ENCODE measurements at regions not wholly inside any gene's neighbourhood (a gene's known extent, or its start where the extent isn't known, plus 50 kb on each side); places are given as distances from the start of the nearest gene placed in this dataset.
"Not testable (repeated sequence)": the region's sequence is repeated elsewhere in the genome, so short reads cannot be mapped to it uniquely, and the experiment has no call there.

GRCh38 chr1:112070677-112071076 is 81.2 kb upstream of the KCND3 start:
- no peak overlapping the region for H3K4me3 Mint-ChIP-seq
- H3K27me3 Mint-ChIP-seq, result peaks cover 10% of the 10 kb centered on the region
- no peaks in the 10 kb centered on the region for H3K4me1 Mint-ChIP-seq
- DNase-seq (no peak), ATAC-seq (no peak)
- no peak overlapping the region for H3K27ac Mint-ChIP-seq
- no peaks in the 10 kb centered on the region for H3K36me3 Mint-ChIP-seq (ENCODE audit: low read depth)
- no peaks in the 10 kb centered on the region for H3K9me3 Mint-ChIP-seq

GRCh38 chr1:112074711-112075110 is 85.2 kb upstream of the KCND3 start:
- H3K27ac Mint-ChIP-seq, result no peak overlapping the region
- ATAC-seq, result no peak
- H3K4me1 Mint-ChIP-seq, result no peaks in the 10 kb centered on the region
- DNase-seq, result no peak
- no peaks in the 10 kb centered on the region for H3K36me3 Mint-ChIP-seq (ENCODE audit: low read depth)
- peaks cover 8% of the 10 kb centered on the region for H3K27me3 Mint-ChIP-seq
- no peaks in the 10 kb centered on the region for H3K9me3 Mint-ChIP-seq
- H3K4me3 Mint-ChIP-seq, result no peak overlapping the region

- Mint-ChIP-seq H3K4me1 (no peaks in the 10 kb centered on the region), H3K36me3 (ENCODE audit: low read depth) (no peaks in the 10 kb centered on the region), H3K27me3 (peaks cover 5% of the 10 kb centered on the region), H3K4me3 (no peak overlapping the region), H3K9me3 (no peaks in the 10 kb centered on the region), H3K27ac (no peak overlapping the region)
- no peak for ATAC-seq
- no peak for DNase-seq
These were observed 86.1 kb upstream of the KCND3 start for GRCh38 chr1:112075566-112075965.

DNA sequence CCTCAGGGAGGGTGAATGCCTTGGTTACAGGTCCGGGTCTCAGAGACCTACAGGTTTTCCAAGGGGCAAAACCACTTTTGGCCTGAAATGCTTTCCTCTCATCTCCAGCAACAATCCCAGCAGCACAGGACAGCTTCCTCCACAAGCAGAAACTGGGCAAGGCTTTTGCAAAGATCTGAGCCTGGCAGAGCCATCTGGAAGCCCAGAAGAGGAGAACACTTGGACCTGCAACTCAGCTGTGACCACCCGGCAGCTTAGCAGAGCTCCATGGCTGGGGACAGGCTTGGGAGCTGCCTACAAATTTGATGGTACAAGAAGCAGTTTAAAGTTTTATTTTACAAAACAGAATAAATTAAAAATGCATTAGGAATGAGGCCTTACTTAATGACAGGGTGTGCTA is 90.0 kb upstream of the KCND3 start:
- no peaks in the 10 kb centered on the region for H3K9me3 Mint-ChIP-seq
- no peaks in the 10 kb centered on the region for H3K27me3 Mint-ChIP-seq
- no peak for ATAC-seq
- no peaks in the 10 kb centered on the region for H3K4me1 Mint-ChIP-seq
- no peaks in the 10 kb centered on the region for H3K36me3 Mint-ChIP-seq (ENCODE audit: low read depth)
- DNase-seq, result no peak
- no peak overlapping the region for H3K4me3 Mint-ChIP-seq
- H3K27ac Mint-ChIP-seq, result no peak overlapping the region

DNA sequence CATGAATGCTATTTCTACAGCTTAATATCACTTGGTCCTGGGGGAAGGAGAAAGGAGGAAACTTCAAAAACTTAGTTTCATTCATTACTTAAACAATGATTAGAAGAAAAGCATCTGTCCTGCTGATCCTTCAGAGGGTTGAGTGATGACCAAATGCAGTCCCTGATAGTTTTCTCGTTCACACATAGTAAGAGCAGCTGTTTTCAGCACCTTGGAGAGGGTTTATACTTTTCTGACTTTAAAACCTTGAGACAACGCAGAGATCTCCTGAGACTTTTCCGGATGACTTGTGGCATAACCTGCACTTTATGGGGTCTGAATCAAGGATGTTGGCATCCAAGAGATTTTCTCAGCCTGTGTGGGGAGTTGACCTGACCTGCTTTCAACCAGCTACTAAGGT is 94.0 kb upstream of the KCND3 start:
- ATAC-seq (no peak), DNase-seq (no peak)
- Mint-ChIP-seq H3K27ac (no peak overlapping the region), H3K36me3 (ENCODE audit: low read depth) (no peaks in the 10 kb centered on the region), H3K9me3 (no peaks in the 10 kb centered on the region), H3K4me3 (no peak overlapping the region), H3K4me1 (no peaks in the 10 kb centered on the region), H3K27me3 (peaks cover under 1% of the 10 kb centered on the region)

DNA sequence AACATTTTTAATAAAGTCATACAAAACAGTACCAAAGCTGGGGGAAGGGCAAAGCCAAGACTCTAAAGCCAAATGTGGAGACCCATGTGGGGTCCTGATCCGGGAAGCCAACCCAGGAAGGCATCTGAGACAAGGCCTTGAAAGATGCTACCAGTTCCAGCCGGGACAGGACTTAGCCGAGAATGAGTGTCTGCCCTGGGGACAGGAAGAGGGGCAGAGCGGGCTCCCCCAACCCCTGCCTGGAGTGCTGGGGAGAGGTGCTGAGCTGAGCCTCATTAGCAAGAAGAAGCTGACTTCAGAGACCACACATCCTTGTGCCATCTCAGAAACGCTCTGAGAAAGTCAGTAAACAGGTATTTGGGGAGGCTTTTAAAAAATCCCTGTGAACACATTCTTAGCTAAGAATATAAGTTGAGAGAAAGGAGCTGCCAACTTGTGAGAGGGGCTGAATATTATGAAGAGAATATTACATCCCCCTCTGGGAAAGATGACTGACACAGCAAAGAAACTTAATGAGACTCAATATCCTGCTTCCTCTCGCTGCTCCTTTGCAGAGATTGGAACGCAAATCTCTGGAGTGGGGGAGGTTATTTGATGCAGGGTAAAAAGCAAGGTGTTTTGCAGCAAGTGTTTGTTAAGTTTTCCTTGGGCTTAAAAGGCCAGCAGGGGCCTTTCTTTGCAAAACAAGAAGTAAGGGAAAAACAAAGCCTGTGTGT is 103.3 kb upstream of the KCND3 start:
- Mint-ChIP-seq H3K27ac (no peak overlapping the region), H3K4me1 (no peaks in the 10 kb centered on the region), H3K9me3 (no peaks in the 10 kb centered on the region), H3K27me3 (peaks cover 33% of the 10 kb centered on the region), H3K36me3 (ENCODE audit: low read depth) (no peaks in the 10 kb centered on the region), H3K4me3 (no peak overlapping the region)
- no peak for ATAC-seq
- no peak for DNase-seq

- H3K27ac Mint-ChIP-seq, result no peak overlapping the region
- DNase-seq (no peak), ATAC-seq (no peak)
- H3K9me3 Mint-ChIP-seq, result no peaks in the 10 kb centered on the region
- no peaks in the 10 kb centered on the region for H3K36me3 Mint-ChIP-seq (ENCODE audit: low read depth)
- H3K4me1 Mint-ChIP-seq, result no peaks in the 10 kb centered on the region
- peaks cover 33% of the 10 kb centered on the region for H3K27me3 Mint-ChIP-seq
- no peak overlapping the region for H3K4me3 Mint-ChIP-seq
These were observed 103.9 kb upstream of the KCND3 start for GRCh38 chr1:112093372-112093694.

- Mint-ChIP-seq H3K27ac (no peak overlapping the region), H3K36me3 (ENCODE audit: low read depth) (no peaks in the 10 kb centered on the region), H3K4me1 (no peaks in the 10 kb centered on the region), H3K9me3 (no peaks in the 10 kb centered on the region), H3K27me3 (peaks cover 5% of the 10 kb centered on the region), H3K4me3 (no peak overlapping the region)
- DNase-seq, result no peak
- ATAC-seq, result no peak
These were observed 110.5 kb upstream of the KCND3 start for GRCh38 chr1:112099979-112100378.

DNA sequence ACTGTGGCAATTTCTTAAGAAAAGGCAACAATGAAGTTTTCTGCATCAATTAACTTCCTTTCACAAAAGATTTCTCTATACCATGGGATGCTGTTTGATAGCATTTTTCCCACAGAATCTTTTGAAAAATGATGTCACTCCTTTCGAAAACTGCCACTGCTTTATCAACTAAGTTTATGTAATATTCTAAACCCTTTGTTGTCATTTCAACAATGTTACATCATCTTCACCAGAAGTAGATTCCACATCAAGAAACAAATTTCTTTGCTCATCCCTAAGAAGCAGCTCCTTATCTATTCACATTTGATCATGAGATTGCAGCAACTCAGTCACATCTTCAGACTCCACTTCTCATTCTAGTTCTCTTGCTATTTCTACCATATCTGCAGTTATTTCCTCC is 116.1 kb upstream of the KCND3 start:
- no peaks in the 10 kb centered on the region for H3K4me1 Mint-ChIP-seq
- H3K27me3 Mint-ChIP-seq, result peaks cover 5% of the 10 kb centered on the region
- no peak overlapping the region for H3K27ac Mint-ChIP-seq
- H3K9me3 Mint-ChIP-seq, result peaks cover 4% of the 10 kb centered on the region
- H3K36me3 Mint-ChIP-seq (ENCODE audit: low read depth), result no peaks in the 10 kb centered on the region
- no peak for DNase-seq
- no peak overlapping the region for H3K4me3 Mint-ChIP-seq
- ATAC-seq, result no peak

- H3K9me3 Mint-ChIP-seq, result peaks cover 4% of the 10 kb centered on the region
- no peak overlapping the region for H3K4me3 Mint-ChIP-seq
- no peak for ATAC-seq
- no peak for DNase-seq
- H3K4me1 Mint-ChIP-seq, result peaks cover 6% of the 10 kb centered on the region
- no peak overlapping the region for H3K27ac Mint-ChIP-seq
- H3K36me3 Mint-ChIP-seq (ENCODE audit: low read depth), result no peaks in the 10 kb centered on the region
- peaks cover 11% of the 10 kb centered on the region for H3K27me3 Mint-ChIP-seq
These were observed 120.6 kb upstream of the KCND3 start for GRCh38 chr1:112110031-112110430.

- peaks cover 6% of the 10 kb centered on the region for H3K4me1 Mint-ChIP-seq
- ATAC-seq, result no peak
- H3K4me3 Mint-ChIP-seq, result no peak overlapping the region
- H3K27ac Mint-ChIP-seq, result no peak overlapping the region
- no peak for DNase-seq
- H3K9me3 Mint-ChIP-seq, result peaks cover 3% of the 10 kb centered on the region
- H3K27me3 Mint-ChIP-seq, result peaks cover 10% of the 10 kb centered on the region
- no peaks in the 10 kb centered on the region for H3K36me3 Mint-ChIP-seq (ENCODE audit: low read depth)
These were observed 122.3 kb upstream of the KCND3 start for GRCh38 chr1:112111734-112112133.

DNA sequence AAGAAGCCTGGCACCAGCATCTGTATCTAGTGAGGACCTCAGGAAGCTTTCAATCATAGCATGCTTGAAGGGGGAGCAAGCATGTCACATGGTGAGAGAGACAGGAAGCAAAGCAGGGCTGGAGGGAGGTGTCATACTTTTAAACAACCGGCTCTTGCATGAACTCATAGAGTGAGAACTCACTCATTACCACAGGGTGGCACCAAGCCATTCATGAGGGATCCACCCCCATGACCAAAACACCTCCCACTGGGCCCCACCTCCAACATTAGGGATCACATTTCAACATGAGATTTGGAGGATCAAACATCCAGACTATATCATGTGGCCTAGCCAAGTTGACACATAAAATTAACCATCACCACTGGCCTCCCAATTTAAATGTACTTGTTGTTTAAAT is 125.1 kb upstream of the KCND3 start:
- DNase-seq (no peak), ATAC-seq (no peak)
- Mint-ChIP-seq H3K36me3 (ENCODE audit: low read depth) (no peaks in the 10 kb centered on the region), H3K4me1 (peaks cover 6% of the 10 kb centered on the region), H3K27ac (no peak overlapping the region), H3K27me3 (peaks cover 16% of the 10 kb centered on the region), H3K9me3 (no peaks in the 10 kb centered on the region), H3K4me3 (no peak overlapping the region)

- H3K27me3 Mint-ChIP-seq, result no peaks in the 10 kb centered on the region
- no peak for DNase-seq
These were observed 137.1 kb upstream of the KCND3 start for GRCh38 chr1:112126598-112126997.

GRCh38 chr1:112127606-112128005 is 138.1 kb upstream of the KCND3 start:
- not testable (repeated sequence) for H3K9me3 Mint-ChIP-seq; H3K27ac Mint-ChIP-seq; H3K36me3 Mint-ChIP-seq (ENCODE audit: low read depth); DNase-seq; H3K4me1 Mint-ChIP-seq; H3K27me3 Mint-ChIP-seq; H3K4me3 Mint-ChIP-seq; ATAC-seq

More at GRCh38 chr1:112126598-112126997, 137.1 kb upstream of the KCND3 start:
- H3K36me3 Mint-ChIP-seq (ENCODE audit: low read depth), result no peaks in the 10 kb centered on the region
- no peak for ATAC-seq
- H3K4me1 Mint-ChIP-seq, result no peaks in the 10 kb centered on the region
- no peak overlapping the region for H3K27ac Mint-ChIP-seq
- H3K9me3 Mint-ChIP-seq, result no peaks in the 10 kb centered on the region
- no peak overlapping the region for H3K4me3 Mint-ChIP-seq

DNA sequence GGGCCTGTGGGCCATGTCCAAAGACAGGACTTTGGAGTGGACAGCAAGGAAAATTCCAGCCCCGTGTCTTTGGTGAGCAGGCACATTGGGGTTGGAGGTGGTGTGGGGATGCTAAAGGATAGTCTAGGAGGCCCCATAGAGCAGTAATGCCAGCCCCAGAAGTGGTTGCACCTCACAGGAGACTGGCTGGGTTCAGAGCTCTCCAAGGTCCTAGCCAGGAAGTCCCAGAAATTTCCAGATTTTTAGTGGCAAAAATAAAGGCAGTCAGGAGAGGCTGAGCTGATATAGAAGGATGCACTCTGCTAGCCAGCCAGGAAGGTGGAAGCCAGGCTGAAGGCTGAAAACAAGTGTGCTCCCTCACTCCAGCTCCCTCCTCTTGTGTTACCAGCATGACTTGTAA is 144.0 kb upstream of the KCND3 start:
- no peaks in the 10 kb centered on the region for H3K4me1 Mint-ChIP-seq
- no peaks in the 10 kb centered on the region for H3K9me3 Mint-ChIP-seq
- H3K27ac Mint-ChIP-seq, result no peak overlapping the region
- H3K36me3 Mint-ChIP-seq (ENCODE audit: low read depth), result no peaks in the 10 kb centered on the region
- H3K27me3 Mint-ChIP-seq, result peaks cover 9% of the 10 kb centered on the region
- ATAC-seq, result no peak
- H3K4me3 Mint-ChIP-seq, result no peak overlapping the region
- DNase-seq, result no peak

DNA sequence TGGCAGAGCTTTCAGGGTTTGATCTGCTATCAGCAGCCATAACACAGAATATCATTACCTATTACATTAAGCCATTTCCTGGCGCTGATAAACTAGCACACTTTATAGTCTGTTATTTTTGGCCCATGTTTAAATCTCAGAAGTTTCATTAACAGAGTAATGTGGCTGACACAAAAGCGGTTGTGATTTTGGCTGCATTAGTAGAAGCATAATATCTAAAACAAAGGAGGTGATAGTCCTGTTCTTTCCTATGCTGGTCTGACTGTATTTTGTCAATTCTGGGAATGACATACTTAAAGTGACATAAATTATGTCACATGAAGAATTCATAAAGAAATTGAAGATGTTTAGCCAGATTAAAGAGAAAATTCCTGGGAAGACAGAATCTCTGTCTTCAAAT is 151.3 kb upstream of the KCND3 start:
- peaks cover 16% of the 10 kb centered on the region for H3K27me3 Mint-ChIP-seq
- H3K4me1 Mint-ChIP-seq, result no peaks in the 10 kb centered on the region
- DNase-seq, result no peak
- H3K4me3 Mint-ChIP-seq, result no peak overlapping the region
- H3K27ac Mint-ChIP-seq, result no peak overlapping the region
- no peaks in the 10 kb centered on the region for H3K9me3 Mint-ChIP-seq
- H3K36me3 Mint-ChIP-seq (ENCODE audit: low read depth), result no peaks in the 10 kb centered on the region
- ATAC-seq, result no peak
